ENCODE measurements at regions not wholly inside any gene's neighbourhood (a gene's known extent, or its start where the extent isn't known, plus 50 kb on each side); places are given as distances from the start of the nearest gene placed in this dataset.

DNA sequence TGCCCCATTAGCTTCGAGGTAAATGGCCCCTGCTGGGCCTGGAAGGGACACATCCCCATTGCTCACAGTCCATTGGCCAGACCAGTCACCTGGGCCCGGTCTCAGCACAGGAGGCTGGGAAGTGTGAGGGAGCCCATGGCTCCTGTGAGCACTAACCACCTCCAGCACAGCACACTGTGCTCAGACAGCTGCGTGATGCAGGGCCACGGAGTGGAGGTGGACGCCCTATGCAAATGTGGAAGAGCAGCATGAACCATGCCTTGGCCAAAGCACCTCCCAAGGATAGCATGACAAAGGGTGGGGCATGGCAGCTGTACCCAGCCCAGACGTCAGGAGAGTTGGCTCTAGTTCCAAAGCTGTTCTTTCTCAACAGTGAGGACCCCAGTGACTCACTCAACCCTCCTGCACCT, 120.1 kb upstream of the ZMIZ1 start:
- Histone ChIP-seq H3K4me3 (no peak overlapping the region), H3K9me3 (no peaks in the 10 kb centered on the region), H3K27ac (peak overlapping the region; percentile 71), H3K4me1 (peaks cover 74% of the 10 kb centered on the region), H3K27me3 (no peaks in the 10 kb centered on the region), H3K36me3 (no peaks in the 10 kb centered on the region)
- no peak for DNase-seq (ENCODE audit: low spot score in 2 of 2)
- 93% methylated on average over 2 of the region's 6 CpGs for WGBS
- no peak for TF ChIP-seq POLR2A (IDR thresholded peaks at IDR 0.05)
- TF ChIP-seq EP300 (IDR thresholded peaks at IDR 0.05), result no peak
- TF ChIP-seq POLR2AphosphoS5 (IDR thresholded peaks at IDR 0.05), result no peak
- TF ChIP-seq, protein P1, sequence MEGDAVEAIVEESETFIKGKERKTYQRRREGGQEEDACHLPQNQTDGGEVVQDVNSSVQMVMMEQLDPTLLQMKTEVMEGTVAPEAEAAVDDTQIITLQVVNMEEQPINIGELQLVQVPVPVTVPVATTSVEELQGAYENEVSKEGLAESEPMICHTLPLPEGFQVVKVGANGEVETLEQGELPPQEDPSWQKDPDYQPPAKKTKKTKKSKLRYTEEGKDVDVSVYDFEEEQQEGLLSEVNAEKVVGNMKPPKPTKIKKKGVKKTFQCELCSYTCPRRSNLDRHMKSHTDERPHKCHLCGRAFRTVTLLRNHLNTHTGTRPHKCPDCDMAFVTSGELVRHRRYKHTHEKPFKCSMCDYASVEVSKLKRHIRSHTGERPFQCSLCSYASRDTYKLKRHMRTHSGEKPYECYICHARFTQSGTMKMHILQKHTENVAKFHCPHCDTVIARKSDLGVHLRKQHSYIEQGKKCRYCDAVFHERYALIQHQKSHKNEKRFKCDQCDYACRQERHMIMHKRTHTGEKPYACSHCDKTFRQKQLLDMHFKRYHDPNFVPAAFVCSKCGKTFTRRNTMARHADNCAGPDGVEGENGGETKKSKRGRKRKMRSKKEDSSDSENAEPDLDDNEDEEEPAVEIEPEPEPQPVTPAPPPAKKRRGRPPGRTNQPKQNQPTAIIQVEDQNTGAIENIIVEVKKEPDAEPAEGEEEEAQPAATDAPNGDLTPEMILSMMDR (IDR thresholded peaks at IDR 0.05), result no peak

DNA sequence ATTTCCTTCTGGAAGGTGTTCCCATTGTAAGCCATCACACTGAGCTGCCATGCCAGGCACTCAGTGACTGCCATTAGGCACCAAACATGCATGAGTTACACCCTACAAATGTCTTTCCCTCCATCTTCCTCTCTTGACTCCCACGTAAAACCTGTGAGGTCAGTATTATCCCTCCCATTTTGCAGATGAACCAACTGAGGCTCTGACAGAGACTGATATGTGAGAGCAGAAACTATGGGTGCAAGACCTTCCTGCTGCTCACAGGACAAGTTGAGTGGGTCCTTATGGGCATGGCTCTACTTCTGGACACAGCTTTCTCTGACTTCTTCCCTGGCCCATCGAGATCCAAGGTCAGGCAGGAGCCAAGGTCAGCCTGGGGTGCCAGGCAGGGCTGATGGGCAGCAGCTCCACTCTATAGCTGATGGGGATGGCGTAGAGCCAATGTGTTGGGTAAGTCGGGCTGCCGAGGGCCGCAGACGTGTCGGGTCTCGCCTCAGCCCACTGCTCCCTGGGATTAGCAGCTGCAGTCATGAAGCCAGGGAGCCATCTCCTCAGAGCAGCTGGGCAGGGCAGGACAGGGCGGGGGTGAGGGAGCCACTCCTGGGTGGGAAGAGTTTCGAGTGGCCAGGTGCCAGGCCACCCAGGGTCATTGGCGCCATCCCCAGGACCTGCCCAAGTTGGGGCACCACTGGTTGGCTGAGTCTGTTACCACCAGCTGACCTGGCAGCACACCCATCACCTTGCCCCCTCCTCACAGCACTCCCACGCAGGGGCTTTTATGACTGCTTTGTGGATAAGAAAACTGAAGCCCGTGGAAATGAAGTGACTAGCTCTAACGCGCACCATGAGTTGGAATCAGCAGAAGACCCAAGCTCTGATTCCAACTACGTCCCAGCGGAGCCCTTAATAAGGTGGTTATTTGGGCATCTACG, 117.8 kb upstream of the ZMIZ1 start:
- peak overlapping the region; percentile 20 for H3K27ac ChIP-seq
- no peaks in the 10 kb centered on the region for H3K9me3 ChIP-seq
- no peaks in the 10 kb centered on the region for H3K27me3 ChIP-seq
- no peak for DNase-seq (ENCODE audit: low spot score in 2 of 2)
- 77% methylated on average over 8 of the region's 19 CpGs for WGBS
- peaks cover 54% of the 10 kb centered on the region for H3K4me1 ChIP-seq
- H3K36me3 ChIP-seq, result no peaks in the 10 kb centered on the region
- no peak overlapping the region for H3K4me3 ChIP-seq
- TF ChIP-seq POLR2AphosphoS5 (IDR thresholded peaks at IDR 0.05), result no peak
- TF ChIP-seq POLR2A (IDR thresholded peaks at IDR 0.05), result no peak
- TF ChIP-seq, protein P1 (IDR thresholded peaks at IDR 0.05), result no peak
- TF ChIP-seq EP300 (IDR thresholded peaks at IDR 0.05), result no peak

DNA sequence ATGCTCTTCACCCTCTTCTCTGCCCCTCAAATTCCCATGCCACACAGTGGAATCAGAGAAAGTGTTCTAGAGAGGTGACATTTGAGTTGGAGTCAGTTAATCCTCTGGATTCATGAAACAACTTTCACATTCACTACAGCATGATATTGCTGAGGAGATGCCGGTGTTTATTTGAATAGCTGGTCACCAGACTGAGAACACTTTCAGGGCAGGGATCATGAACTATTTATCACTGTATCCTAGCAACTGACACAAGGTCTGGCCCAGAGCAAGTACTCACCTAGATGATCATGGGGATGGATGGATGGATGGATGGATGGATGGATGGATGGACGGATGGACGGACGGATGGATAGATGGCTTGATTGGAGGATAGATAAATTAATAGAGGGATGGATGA, 116.7 kb upstream of the ZMIZ1 start:
- H3K9me3 ChIP-seq, result no peaks in the 10 kb centered on the region
- H3K36me3 ChIP-seq, result no peaks in the 10 kb centered on the region
- H3K27me3 ChIP-seq, result no peaks in the 10 kb centered on the region
- H3K4me1 ChIP-seq, result peaks cover 49% of the 10 kb centered on the region
- TF ChIP-seq POLR2A (IDR thresholded peaks at IDR 0.05) (no peak), POLR2AphosphoS5 (IDR thresholded peaks at IDR 0.05) (no peak), EP300 (IDR thresholded peaks at IDR 0.05) (no peak)
- TF ChIP-seq, protein P1 (IDR thresholded peaks at IDR 0.05), result no peak
- 80% methylated on average over 4 of the region's 4 CpGs for WGBS
- H3K27ac ChIP-seq, result peak overlapping the region; percentile 72
- H3K4me3 ChIP-seq, result no peak overlapping the region
- DNase-seq (ENCODE audit: low spot score in 2 of 2), result no peak

DNA sequence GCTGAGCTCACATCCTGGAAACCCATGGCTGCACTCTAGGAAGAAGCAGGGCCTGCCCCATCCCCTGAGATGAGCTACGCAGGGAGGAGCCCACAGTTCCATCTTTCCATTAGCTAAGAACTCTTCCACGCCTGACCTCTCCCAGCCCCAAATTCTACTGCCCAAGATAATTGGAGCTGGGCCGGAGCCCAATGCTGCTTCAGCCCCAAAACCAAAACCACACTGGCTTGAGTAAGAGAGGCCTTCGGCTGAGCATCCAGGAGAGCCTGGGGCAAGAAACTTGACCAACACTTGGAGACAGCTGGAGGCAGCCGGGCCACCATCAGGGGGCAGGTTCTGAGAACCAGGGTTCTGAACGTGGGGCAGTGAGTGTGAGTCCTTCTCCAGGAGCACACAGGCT, 116.1 kb upstream of the ZMIZ1 start:
- DNase-seq (ENCODE audit: low spot score in 2 of 2), result no peak
- WGBS, result 52% methylated on average over 5 of the region's 6 CpGs

More for the DNA sequence above, 116.1 kb upstream of the ZMIZ1 start:
- no peak for TF ChIP-seq POLR2AphosphoS5 (IDR thresholded peaks at IDR 0.05)
- TF ChIP-seq, protein P1 (IDR thresholded peaks at IDR 0.05), result no peak
- no peak for TF ChIP-seq POLR2A (IDR thresholded peaks at IDR 0.05)
- no peak for TF ChIP-seq EP300 (IDR thresholded peaks at IDR 0.05)
- Histone ChIP-seq H3K27ac (peak overlapping the region; percentile 72), H3K9me3 (no peaks in the 10 kb centered on the region), H3K27me3 (no peaks in the 10 kb centered on the region), H3K4me3 (no peak overlapping the region), H3K4me1 (peaks cover 46% of the 10 kb centered on the region), H3K36me3 (no peaks in the 10 kb centered on the region)

Data from suprapubic skin (tissue), 4 donors.